OCI-LY1 (cell line): ENCODE measurements at regions not wholly inside any gene's neighbourhood (a gene's known extent, or its start where the extent isn't known, plus 50 kb on each side); places are given as distances from the start of the nearest gene placed in this dataset.

ENCODE experiments used
- H2AFZ ChIP-seq: fragments of 200-600 bp; sonication (generic), shearing (Covaris generic); 2 replicates; pipeline ENCODE4 v1.6.0; 2014; ENCODE audit warnings: antibody characterized with exemption, mild to moderate bottlenecking, low read length
- H3F3A ChIP-seq: fragments of 200-600 bp; sonication (generic), shearing (Covaris generic); 2 replicates; pipeline ENCODE4 v1.6.0; 2014; ENCODE audit warnings: mild to moderate bottlenecking, antibody characterized with exemption, low read length, moderate library complexity; ENCODE audit not compliant: insufficient read depth
- H3K27ac ChIP-seq: fragments of 200-600 bp; sonication (generic); 2 replicates; pipeline ENCODE4 v1.5.1; 2014; ENCODE audit warnings: low read length, mixed run types, mild to moderate bottlenecking, low read depth; ENCODE audit not compliant: poor library complexity, severe bottlenecking
- H3K27me3 ChIP-seq: fragments of 200-600 bp; sonication (generic); 2 replicates; pipeline ENCODE4 v1.6.0; 2014; ENCODE audit warnings: antibody characterized with exemption, mild to moderate bottlenecking, low read length, moderate library complexity; ENCODE audit not compliant: insufficient read depth
- H3K36me3 ChIP-seq: fragments of 200-600 bp; sonication (generic); 2 replicates; pipeline ENCODE4 v1.6.1; 2014; ENCODE audit warnings: mild to moderate bottlenecking, antibody characterized with exemption, low read length, moderate library complexity, mixed read lengths; ENCODE audit not compliant: insufficient read depth
- H3K4me1 ChIP-seq: fragments of 200-600 bp; sonication (generic); 2 replicates; pipeline ENCODE4 v1.5.1; 2014; ENCODE audit warnings: mild to moderate bottlenecking, low read length, moderate library complexity; ENCODE audit not compliant: insufficient read depth, severe bottlenecking
- H3K4me2 ChIP-seq: fragments of 200-600 bp; sonication (generic), shearing (Covaris generic); 2 replicates; pipeline ENCODE4 v1.6.1; 2014; ENCODE audit warnings: low read length
- H3K4me3 ChIP-seq: fragments of 200-600 bp; sonication (generic); 2 replicates; pipeline ENCODE4 v1.5.1; 2014; ENCODE audit warnings: low read length, low read depth, mild to moderate bottlenecking, mixed read lengths; ENCODE audit not compliant: poor library complexity, severe bottlenecking
- H3K79me2 ChIP-seq: fragments of 200-600 bp; shearing (Covaris generic); 2 replicates; pipeline ENCODE4 v1.6.1; 2016; ENCODE audit warnings: mixed run types, low read length, mixed read lengths; ENCODE audit not compliant: insufficient read depth
- H3K9ac ChIP-seq: fragments of 200-600 bp; sonication (generic), shearing (Covaris generic); 2 replicates; pipeline ENCODE4 v1.6.1; 2014; ENCODE audit warnings: mild to moderate bottlenecking, low read length, mixed read lengths
- H3K9me2 ChIP-seq: fragments of 200-600 bp; sonication (generic), shearing (Covaris generic); 2 replicates; pipeline ENCODE4 v1.6.1; 2014; ENCODE audit warnings: low read depth, mild to moderate bottlenecking, low read length, mixed read lengths
- H3K9me3 ChIP-seq: fragments of 200-600 bp; shearing (Covaris generic); 2 replicates; pipeline ENCODE4 v1.6.1; 2014; ENCODE audit warnings: low read length, mixed read lengths
- H4K20me1 ChIP-seq: fragments of 200-600 bp; sonication (generic), shearing (Covaris generic); 2 replicates; pipeline ENCODE4 v1.6.0; 2016; ENCODE audit warnings: mild to moderate bottlenecking, low read length; ENCODE audit not compliant: insufficient read depth
- CTCF ChIP-seq: fragments of 200-600 bp; sonication (generic), shearing (Covaris generic); IDR thresholded peaks from 2 replicates; pipeline ENCODE4 v1.5.1; 2017; ENCODE audit warnings: mild to moderate bottlenecking, antibody characterized with exemption, low read length, moderate library complexity, mixed read lengths
- EZH2 ChIP-seq: fragments of 200-600 bp; sonication (generic), shearing (Covaris generic); IDR thresholded peaks from 2 replicates; pipeline ENCODE4 v1.8.0; 2017; ENCODE audit warnings: borderline replicate concordance, mixed run types, mild to moderate bottlenecking, antibody characterized with exemption, low read length, moderate library complexity, mixed read lengths

- no peak for TF ChIP-seq CTCF
- TF ChIP-seq EZH2: no peak
- Histone ChIP-seq H4K20me1 (no peaks in the 10 kb centered on the region), H3K36me3 (no peaks in the 10 kb centered on the region), H3K9me2 (no peaks in the 10 kb centered on the region), H3K4me2 (no peak overlapping the region), H3K27ac (no peak overlapping the region), H3K4me3 (no peak overlapping the region), H3K9me3 (no peaks in the 10 kb centered on the region), H3K27me3 (no peaks in the 10 kb centered on the region), H3K9ac (no peak overlapping the region), H3F3A (no peaks in the 10 kb centered on the region), H3K79me2 (no peaks in the 10 kb centered on the region), H2AFZ (no peak overlapping the region), H3K4me1 (no peaks in the 10 kb centered on the region)
Measured at GRCh38 chr6:68391953-68392352, 243.1 kb upstream of the ADGRB3 start.

- no peak for TF ChIP-seq EZH2
- no peak for TF ChIP-seq CTCF
- no peak overlapping the region for H3K4me3 ChIP-seq
- no peaks in the 10 kb centered on the region for H4K20me1 ChIP-seq
Measured at GRCh38 chr6:68372991-68373390, 262.1 kb upstream of the ADGRB3 start.

GRCh38 chr6:68368845-68369244 is 266.2 kb upstream of the ADGRB3 start:
- Histone ChIP-seq H3K36me3 (no peaks in the 10 kb centered on the region), H3K4me1 (no peaks in the 10 kb centered on the region), H3K79me2 (no peaks in the 10 kb centered on the region), H3K27ac (no peak overlapping the region), H3K4me2 (no peak overlapping the region), H2AFZ (no peak overlapping the region), H3K4me3 (no peak overlapping the region), H3F3A (no peaks in the 10 kb centered on the region), H3K27me3 (no peaks in the 10 kb centered on the region), H3K9me2 (no peaks in the 10 kb centered on the region), H4K20me1 (no peaks in the 10 kb centered on the region), H3K9ac (no peak overlapping the region), H3K9me3 (no peaks in the 10 kb centered on the region)
- TF ChIP-seq CTCF: no peak
- TF ChIP-seq EZH2: no peak

More at GRCh38 chr6:68372991-68373390, 262.1 kb upstream of the ADGRB3 start:
- H3K27me3 ChIP-seq: no peaks in the 10 kb centered on the region
- H3K36me3 ChIP-seq: no peaks in the 10 kb centered on the region
- H3K9me2 ChIP-seq: no peaks in the 10 kb centered on the region
- no peak overlapping the region for H2AFZ ChIP-seq
- H3F3A ChIP-seq: no peaks in the 10 kb centered on the region
- H3K4me2 ChIP-seq: no peak overlapping the region
- H3K9ac ChIP-seq: no peak overlapping the region
- no peaks in the 10 kb centered on the region for H3K79me2 ChIP-seq
- H3K27ac ChIP-seq: no peak overlapping the region
- no peaks in the 10 kb centered on the region for H3K9me3 ChIP-seq
- H3K4me1 ChIP-seq: no peaks in the 10 kb centered on the region
